GM12878 (cell line): ENCODE measurements at regions not wholly inside any gene's neighbourhood (a gene's known extent, or its start where the extent isn't known, plus 50 kb on each side); places are given as distances from the start of the nearest gene placed in this dataset.

Source experiments
- ATAC-seq: fragments of 200-7000 bp; cut with Tn5 transposase; 3 replicates; pipeline ENCODE4 v1.9.1; 2020; ENCODE audit warnings: mild to moderate bottlenecking, moderate library complexity
- BruUV-seq: library from RNA; stranded (reverse); fragments of 400-500 nt; replicated peaks from 2 replicates; lab custom pipeline; 2021; lab: Mats Ljungman, UMichigan
- CTCF ChIA-PET: fragments of 300-600 bp; sonication (Branson Sonifier 250); formaldehyde crosslinking; extraction: SDS; loops from one replicate; lab custom pipeline; 2021; ENCODE audit warnings: inconsistent platforms; lab: Yijun Ruan, JAX
- POLR2A ChIA-PET: fragments of 350-600 bp; formaldehyde crosslinking; extraction: SDS; loops from one replicate; lab custom pipeline; 2021; ENCODE audit warnings: inconsistent platforms; lab: Charles Lee
- RAD21 ChIA-PET: fragments of 300-600 bp; sonication (Branson Sonifier 250); formaldehyde crosslinking; loops from one replicate; lab custom pipeline; 2023; ENCODE audit warnings: antibody characterized with exemption; ENCODE audit not compliant: unreplicated experiment; lab: Charles Lee
- SMC1A ChIA-PET: fragments of 300-600 bp; sonication (Branson Sonifier 250); formaldehyde crosslinking; loops from one replicate; lab custom pipeline; 2023; ENCODE audit not compliant: unreplicated experiment, uncharacterized antibody; lab: Charles Lee
- DNase-seq: peaks from one replicate; pipeline ENCODE4 v3.0.0-alpha.2; 2011; ENCODE audit warnings: low read depth, low spot score
- FAIRE-seq: peaks from 3 replicates; lab custom pipeline; 2011; peaks lifted over from hg19 to GRCh38; lab: Jason Lieb, UNC
- H2AFZ ChIP-seq: 2 replicates; pipeline ENCODE4 v1.6.0; 2011; ENCODE audit warnings: low read depth, low read length, control low read depth; ENCODE audit not compliant: control insufficient read depth
- H3K27ac ChIP-seq: 2 replicates; pipeline ENCODE4 v1.5.1; 2011; ENCODE audit warnings: control low read depth; ENCODE audit not compliant: control insufficient read depth, insufficient read depth
- H3K27me3 ChIP-seq, 2 experiments: replicated peaks in 1 of 2; 2 replicates each; pipeline versions ENCODE4 v1.6.0 to v1.6.1; 2011; ENCODE audit warnings: low read length in 1 of 2; ENCODE audit not compliant: control insufficient read depth in 2 of 2, insufficient read depth in 2 of 2
- H3K36me3 ChIP-seq, 2 experiments: 2 replicates each; pipeline ENCODE4 v1.5.1; 2011; ENCODE audit warnings: low read length in 1 of 2; ENCODE audit not compliant: control insufficient read depth in 2 of 2, insufficient read depth in 2 of 2
- H3K4me1 ChIP-seq: 2 replicates; pipeline ENCODE4 v1.6.1; 2011; ENCODE audit warnings: mild to moderate bottlenecking, low read length, moderate library complexity, mixed read lengths; ENCODE audit not compliant: control insufficient read depth, insufficient read depth
- H3K4me2 ChIP-seq: 2 replicates; pipeline ENCODE4 v1.6.0; 2011; ENCODE audit warnings: control low read depth; ENCODE audit not compliant: control insufficient read depth, insufficient read depth
- H3K4me3 ChIP-seq: fragments of 200-600 bp; sonication (generic); 2 replicates; pipeline ENCODE4 v1.5.1; 2016
- H3K79me2 ChIP-seq: 2 replicates; pipeline ENCODE4 v1.6.0; 2011; ENCODE audit warnings: low read length; ENCODE audit not compliant: control insufficient read depth, insufficient read depth
- H3K9ac ChIP-seq: 2 replicates; pipeline ENCODE4 v1.8.0; 2011; ENCODE audit warnings: low read length, control low read depth, mixed read lengths; ENCODE audit not compliant: control insufficient read depth, insufficient read depth
- H3K9me3 ChIP-seq: replicated peaks from 3 replicates; pipeline ENCODE4 v1.5.1; 2011; ENCODE audit warnings: mild to moderate bottlenecking, low read length; ENCODE audit not compliant: control insufficient read depth, insufficient read depth
- H4K20me1 ChIP-seq: 2 replicates; pipeline ENCODE4 v1.6.0; 2011; ENCODE audit not compliant: control insufficient read depth, insufficient read depth
- BMI1 ChIP-seq: fragments of 450-650 bp; IDR thresholded peaks from 2 replicates; pipeline ENCODE4 v1.6.1; 2016; ENCODE audit warnings: mild to moderate bottlenecking, moderate library complexity, borderline replicate concordance
- E2F4 ChIP-seq: IDR thresholded peaks from 2 replicates; pipeline ENCODE4 v1.6.1; 2012; ENCODE audit warnings: low read depth, low read length, improper control_type of control experiment
- MTA2 ChIP-seq: fragments of 450-650 bp; IDR thresholded peaks from 2 replicates; pipeline ENCODE4 v1.6.1; 2016; ENCODE audit warnings: low read depth, mild to moderate bottlenecking, moderate library complexity
- PBX3 ChIP-seq: IDR thresholded peaks from 2 replicates; pipeline ENCODE4 v1.6.1; 2011; ENCODE audit warnings: mild to moderate bottlenecking, low read depth, low read length, moderate library complexity; ENCODE audit not compliant: insufficient replicate concordance
- ZNF207 ChIP-seq: fragments of 450-650 bp; IDR thresholded peaks from 2 replicates; pipeline ENCODE4 v1.6.1; 2014; ENCODE audit warnings: antibody characterized with exemption, mild to moderate bottlenecking, borderline replicate concordance
- WGBS: methylation state at CpG from one replicate; pipeline ENCODE4 v1.1.6; 2016; ENCODE audit warnings: low lambda C conversion rate; ENCODE audit not compliant: insufficient replicate concordance, insufficient coverage; ENCODE audit errors: missing lambda C conversion rate; 5-methylcytosine and 5-hydroxymethylcytosine counted together
- in situ Hi-C: fragments of 300-500 bp; cut with MboI; formaldehyde crosslinking; loops from 9 replicates; pipeline ENCODE4 v1.14.3; 2018; ENCODE audit warnings: mixed read lengths
- intact Hi-C: fragments of 100-400 bp; cut with micrococcal nuclease; formaldehyde crosslinking; loops from one replicate; pipeline ENCODE4 v1.14.2; 2022; ENCODE audit not compliant: unreplicated experiment

- no TSS peak for BruUV-seq
- RAD21 ChIA-PET: no interaction called here
- TF ChIP-seq PBX3 (no peak), E2F4 (no peak), ZNF207 (no peak), BMI1 (no peak), MTA2 (no peak)
- TF ChIP-seq, all 136 proteins: peak for 0
- H4K20me1 ChIP-seq: no peaks in the 10 kb centered on the region
- no peaks in the 10 kb centered on the region for H3K79me2 ChIP-seq
- in situ Hi-C loops (no loop called here), intact Hi-C loops (no loop called here)
- 7% methylated on average over 5 of the region's 5 CpGs for WGBS
- FAIRE-seq (no peak), DNase-seq (no peak), ATAC-seq (no peak)
- no peak overlapping the region for H3K4me3 ChIP-seq
- H3K27me3 ChIP-seq: no peaks in the 10 kb centered on the region
- SMC1A ChIA-PET: interaction anchor here (1.0 kb wide), 1 partner anchor 21 kb away, joined by 4 read pairs; no protein-coding TSS in a partner anchor
- H3K9ac ChIP-seq: no peak overlapping the region
- POLR2A ChIA-PET: no interaction called here
- CTCF ChIA-PET: interaction anchor here (0.5 kb wide), 1 partner anchor 13 kb away, joined by 3 read pairs; no protein-coding TSS in a partner anchor
- no peaks in the 10 kb centered on the region; the same call in 2 of the 3 replicates for H3K9me3 ChIP-seq
- H3K4me1 ChIP-seq: no peaks in the 10 kb centered on the region
- no peak overlapping the region for H3K27ac ChIP-seq
- no peak overlapping the region for H3K4me2 ChIP-seq
- no peak overlapping the region for H2AFZ ChIP-seq
- H3K36me3 ChIP-seq: no peaks in the 10 kb centered on the region
Measured at GRCh38 chr18:42409005-42409404, 454.0 kb downstream of the PIK3C3 start.
